H9 (cell line): ENCODE measurements at regions not wholly inside any gene's neighbourhood (a gene's known extent, or its start where the extent isn't known, plus 50 kb on each side); places are given as distances from the start of the nearest gene placed in this dataset.

ENCODE experiments used
- DNase-seq: peaks from one replicate; pipeline ENCODE4 v3.0.0-alpha.2; 2017
- H2AFZ ChIP-seq: one replicate; pipeline ENCODE4 v1.6.1; 2013; ENCODE audit warnings: mild to moderate bottlenecking, low read length, control low read depth, moderate library complexity
- H2AK5ac ChIP-seq: 2 replicates; pipeline ENCODE4 v1.6.1; 2013; ENCODE audit warnings: low read length, control low read depth, mixed read lengths; ENCODE audit not compliant: insufficient read length
- H2BK120ac ChIP-seq: one replicate; pipeline ENCODE4 v1.6.1; 2013; ENCODE audit warnings: low read depth, mild to moderate bottlenecking, low read length, control low read depth, inconsistent platforms; ENCODE audit not compliant: poor library complexity, severe bottlenecking
- H2BK12ac ChIP-seq: 2 replicates; pipeline ENCODE4 v1.6.1; 2013; ENCODE audit warnings: low read length, control low read depth, mixed read lengths, low read depth; ENCODE audit not compliant: insufficient read length
- H2BK15ac ChIP-seq: 2 replicates; pipeline ENCODE4 v1.6.1; 2013; ENCODE audit warnings: low read depth, low read length, control low read depth
- H2BK20ac ChIP-seq: one replicate; pipeline ENCODE4 v1.6.1; 2013; ENCODE audit warnings: low read depth, mild to moderate bottlenecking, low read length, control low read depth, inconsistent platforms; ENCODE audit not compliant: poor library complexity, severe bottlenecking
- H2BK5ac ChIP-seq: 2 replicates; pipeline ENCODE4 v1.6.1; 2013; ENCODE audit warnings: low read length, control low read depth, mixed read lengths; ENCODE audit not compliant: insufficient read length
- H3K14ac ChIP-seq: 2 replicates; pipeline ENCODE4 v1.6.1; 2013; ENCODE audit warnings: low read length, control low read depth; ENCODE audit not compliant: insufficient read depth
- H3K18ac ChIP-seq: 2 replicates; pipeline ENCODE4 v1.6.1; 2013; ENCODE audit warnings: low read depth, mild to moderate bottlenecking, mixed read lengths, low read length, control low read depth; ENCODE audit not compliant: insufficient read length
- H3K23ac ChIP-seq: 2 replicates; pipeline ENCODE4 v1.6.1; 2013; ENCODE audit warnings: low read length, control low read depth, mixed read lengths, low read depth; ENCODE audit not compliant: insufficient read length
- H3K23me2 ChIP-seq: 2 replicates; pipeline ENCODE4 v1.6.1; 2013; ENCODE audit warnings: low read depth, mild to moderate bottlenecking, mixed read lengths, low read length, control low read depth; ENCODE audit not compliant: insufficient read length, poor library complexity, severe bottlenecking
- H3K27ac ChIP-seq: 2 replicates; pipeline ENCODE4 v1.5.1; 2013; ENCODE audit warnings: low read length, control low read depth, mixed read lengths, low read depth; ENCODE audit not compliant: insufficient read length
- H3K27me3 ChIP-seq: 2 replicates; pipeline ENCODE4 v1.6.1; 2013; ENCODE audit warnings: low read length, control low read depth, inconsistent platforms; ENCODE audit not compliant: insufficient read depth
- H3K4ac ChIP-seq: 2 replicates; pipeline ENCODE4 v1.6.1; 2013; ENCODE audit warnings: low read depth, mild to moderate bottlenecking, control low read depth, inconsistent platforms, low read length, moderate library complexity
- H3K4me1 ChIP-seq: 2 replicates; pipeline ENCODE4 v1.6.1; 2013; ENCODE audit warnings: low read length, control low read depth, inconsistent platforms; ENCODE audit not compliant: insufficient read depth
- H3K4me2 ChIP-seq: 2 replicates; pipeline ENCODE4 v1.6.1; 2013; ENCODE audit warnings: low read length, control low read depth, mixed read lengths; ENCODE audit not compliant: insufficient read length, insufficient read depth
- H3K56ac ChIP-seq: 2 replicates; pipeline ENCODE4 v1.6.1; 2013; ENCODE audit warnings: low read depth, mild to moderate bottlenecking, mixed read lengths, low read length, control low read depth; ENCODE audit not compliant: insufficient read length
- H3K79me1 ChIP-seq: 2 replicates; pipeline ENCODE4 v1.6.1; 2013; ENCODE audit warnings: low read depth, mild to moderate bottlenecking, moderate library complexity, low read length, control low read depth, inconsistent platforms; ENCODE audit not compliant: insufficient read depth, poor library complexity, severe bottlenecking
- H3K79me2 ChIP-seq: 2 replicates; pipeline ENCODE4 v1.6.1; 2013; ENCODE audit warnings: low read length, control low read depth, inconsistent platforms; ENCODE audit not compliant: insufficient read depth
- H3K9ac ChIP-seq: 2 replicates; pipeline ENCODE4 v1.6.1; 2013; ENCODE audit warnings: low read length, control low read depth, mixed read lengths; ENCODE audit not compliant: insufficient read length; ENCODE audit errors: extremely low read depth
- H3K9me3 ChIP-seq: one replicate; pipeline ENCODE4 v1.6.1; 2013; ENCODE audit warnings: low read depth, low read length, inconsistent platforms; ENCODE audit not compliant: control insufficient read depth
- H3T11ph ChIP-seq: one replicate; pipeline ENCODE4 v1.6.1; 2013; ENCODE audit warnings: mild to moderate bottlenecking, low read length, control low read depth, inconsistent platforms
- H4K20me1 ChIP-seq: one replicate; pipeline ENCODE4 v1.6.1; 2013; ENCODE audit not compliant: control insufficient read depth, insufficient read length, insufficient read depth
- H4K5ac ChIP-seq: 2 replicates; pipeline ENCODE4 v1.6.1; 2013; ENCODE audit warnings: low read depth, mild to moderate bottlenecking, mixed read lengths, low read length, control low read depth; ENCODE audit not compliant: insufficient read length
- H4K8ac ChIP-seq: replicated peaks from 2 replicates; pipeline ENCODE4 v1.6.1; 2013; ENCODE audit warnings: low read length, control low read depth, mixed read lengths, low read depth; ENCODE audit not compliant: insufficient read length
- H4K91ac ChIP-seq: 2 replicates; pipeline ENCODE4 v1.6.1; 2013; ENCODE audit warnings: low read depth, mild to moderate bottlenecking, moderate library complexity, mixed read lengths, low read length, control low read depth; ENCODE audit not compliant: insufficient read length
- H3K27ac Mint-ChIP-seq, 3 experiments: 2 replicates in 2 of 3; 3 replicates in 1 of 3; pipeline ENCODE4 v1.8.0; 2020 to 2021; ENCODE audit warnings: mixed read lengths in 3 of 3, mild to moderate bottlenecking in 1 of 3, moderate library complexity in 1 of 3
- H3K27me3 Mint-ChIP-seq: 2 replicates; pipeline ENCODE4 v1.8.0; 2021; ENCODE audit warnings: low read depth, mild to moderate bottlenecking, moderate library complexity, mixed read lengths
- H3K36me3 Mint-ChIP-seq, 3 experiments: 2 replicates in 2 of 3; 3 replicates in 1 of 3; pipeline ENCODE4 v1.8.0; 2020 to 2021; ENCODE audit warnings: low read depth in 3 of 3, mixed read lengths in 3 of 3; ENCODE audit not compliant: insufficient read depth in 1 of 3
- H3K4me1 Mint-ChIP-seq, 2 experiments: 2 replicates each; pipeline ENCODE4 v1.8.0; 2020; ENCODE audit warnings: mixed read lengths in 2 of 2
- H3K4me3 Mint-ChIP-seq, 2 experiments: 2 replicates in 1 of 2; 3 replicates in 1 of 2; pipeline ENCODE4 v1.8.0; 2020 to 2021; ENCODE audit warnings: mild to moderate bottlenecking in 2 of 2, mixed read lengths in 2 of 2, moderate library complexity in 1 of 2
- H3K9me3 Mint-ChIP-seq, 2 experiments: 2 replicates in 1 of 2; 3 replicates in 1 of 2; pipeline ENCODE4 v1.8.0; 2020; ENCODE audit warnings: mild to moderate bottlenecking in 2 of 2, mixed read lengths in 2 of 2, moderate library complexity in 1 of 2
- CTCF ChIP-seq: fragments of 200-600 bp; sonication (generic); conservative IDR thresholded peaks from 3 replicates; pipeline ENCODE4 v1.8.0; 2021; ENCODE audit warnings: antibody characterized with exemption, mild to moderate bottlenecking
- WGBS: extraction: QIAGEN DNeasy Blood & Tissue Kit; methylation state at CpG from one replicate; pipeline ENCODE4 v1.1.7; 2013; ENCODE audit warnings: missing lambda C conversion rate, low lambda C conversion rate, mixed read lengths; ENCODE audit not compliant: insufficient read length; ENCODE audit errors: extremely low coverage; 5-methylcytosine and 5-hydroxymethylcytosine counted together

- Histone ChIP-seq H3T11ph (no peak overlapping the region), H3K23ac (no peak overlapping the region), H2AK5ac (no peak overlapping the region), H4K5ac (no peak overlapping the region), H3K9ac (no peak overlapping the region), H3K4me1 (no peaks in the 10 kb centered on the region), H3K4ac (no peak overlapping the region), H3K79me1 (no peaks in the 10 kb centered on the region), H2BK15ac (no peak overlapping the region), H3K27ac (no peak overlapping the region), H2AFZ (no peak overlapping the region), H3K56ac (no peak overlapping the region), H2BK20ac (no peak overlapping the region), H3K79me2 (no peaks in the 10 kb centered on the region; the same call in 1 of the 2 replicates), H2BK5ac (no peak overlapping the region), H3K4me2 (no peak overlapping the region), H4K91ac (no peak overlapping the region), H3K27me3 (no peaks in the 10 kb centered on the region), H2BK12ac (no peak overlapping the region), H3K14ac (no peak overlapping the region), H3K18ac (no peak overlapping the region), H3K9me3 (no peaks in the 10 kb centered on the region), H2BK120ac (no peak overlapping the region), H3K23me2 (no peaks in the 10 kb centered on the region), H4K8ac (no peak overlapping the region), H4K20me1 (no peaks in the 10 kb centered on the region)
- Mint-ChIP-seq H3K9me3 (no peaks in the 10 kb centered on the region), H3K36me3 (no peaks in the 10 kb centered on the region; a peak in 2 of 7 replicates), H3K27me3 (peaks cover 12% of the 10 kb centered on the region), H3K27ac (no peak overlapping the region), H3K4me3 (no peak overlapping the region), H3K4me1 (peaks cover 0 to 4% of the 10 kb centered on the region in 2 experiments; a peak in 1 of 4 replicates)
- no peak for TF ChIP-seq CTCF
- no CpG with 5 or more reads among the region's 1 CpG for WGBS
- no peak for DNase-seq
These were observed 63.2 kb upstream of the NPAS2 start for GRCh38 chr2:100756704-100757103.
